HG03469 (cell line): ENCODE measurements at regions not wholly inside any gene's neighbourhood (a gene's known extent, or its start where the extent isn't known, plus 50 kb on each side); places are given as distances from the start of the nearest gene placed in this dataset.

Source experiments
- ATAC-seq: cut with Tn5 transposase; IDR thresholded peaks from one replicate; pipeline ENCODE4 v1.9.1; 2021; ENCODE audit warnings: mild to moderate bottlenecking, moderate library complexity, moderate number of reproducible peaks; ENCODE audit not compliant: unreplicated experiment

DNA sequence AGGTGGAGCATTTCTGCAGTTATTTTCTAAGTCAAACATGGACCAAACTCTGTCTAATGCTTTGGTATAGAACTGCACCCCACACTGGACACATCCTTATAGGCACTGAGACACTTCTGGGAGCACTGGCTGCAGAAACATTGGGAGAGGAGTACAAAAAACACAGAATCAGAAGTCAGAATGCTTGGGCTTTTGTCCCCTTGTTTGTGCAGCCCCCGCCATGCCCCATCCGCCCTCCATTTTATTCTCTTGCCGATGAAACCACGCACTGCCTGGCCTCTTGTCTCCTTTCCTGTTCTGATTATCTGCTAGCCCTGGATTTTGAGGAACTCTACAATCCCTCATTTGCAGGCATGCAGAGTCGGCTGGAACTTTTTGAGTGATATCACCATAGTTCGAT is 1201.2 kb downstream of the TBC1D22A start:
- no peak for ATAC-seq

DNA sequence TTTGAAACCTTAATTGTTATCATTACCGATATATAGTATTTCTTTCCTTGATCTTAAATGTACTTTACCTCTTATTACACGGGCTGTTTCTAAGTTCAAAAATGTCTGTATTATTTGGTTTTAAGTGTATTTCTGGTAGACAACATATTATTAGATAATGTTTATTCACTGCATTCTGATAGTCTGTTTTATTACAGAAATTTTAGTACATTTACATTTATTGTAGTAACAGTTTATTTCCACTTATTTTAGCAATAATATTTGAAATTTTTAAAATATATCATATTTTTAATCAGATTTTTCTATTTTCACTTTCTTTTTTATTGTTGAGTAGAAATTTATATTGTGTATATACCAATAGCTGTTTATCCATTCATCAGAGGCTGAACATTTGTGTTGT is 1195.2 kb downstream of the TBC1D22A start:
- no peak for ATAC-seq

DNA sequence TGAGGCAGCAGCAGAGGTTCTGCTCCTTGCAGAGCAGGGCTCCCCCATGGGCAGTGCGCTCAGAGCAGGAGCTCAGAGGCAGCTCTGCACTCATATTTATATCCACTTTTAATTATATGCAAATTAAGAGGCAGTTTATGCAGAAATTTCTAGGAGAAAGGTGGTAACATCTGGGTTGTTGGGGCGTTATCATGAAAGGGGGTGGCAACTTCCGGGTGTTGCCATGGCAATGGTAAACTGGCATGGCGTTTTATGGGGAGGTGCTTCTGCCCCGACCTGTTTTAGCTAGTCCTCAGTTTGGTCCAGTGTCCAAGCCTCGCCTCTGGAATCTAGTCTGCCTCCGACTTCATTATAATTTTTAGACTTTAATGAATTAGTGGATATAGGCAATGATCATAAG is 1191.7 kb downstream of the TBC1D22A start:
- no peak for ATAC-seq

DNA sequence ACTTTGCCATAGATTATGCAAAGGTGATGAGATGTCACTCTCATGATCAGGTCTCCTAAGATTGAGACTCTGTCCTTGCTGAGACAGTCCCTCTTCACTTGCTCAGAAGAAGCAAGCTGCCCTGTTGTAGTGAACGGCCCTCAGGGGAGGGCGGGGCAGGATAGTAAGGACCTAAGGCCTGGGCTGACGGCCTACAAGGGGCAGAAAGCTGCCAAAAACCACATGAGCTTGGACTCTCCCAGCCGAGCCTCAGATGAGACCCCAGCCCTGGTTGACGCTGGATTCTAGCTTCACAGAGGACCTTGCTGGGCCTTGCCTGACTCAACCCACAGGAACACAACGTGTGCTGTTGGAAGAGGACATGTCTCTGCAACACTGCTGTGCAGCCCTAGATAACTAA is 1182.5 kb downstream of the TBC1D22A start:
- ATAC-seq: no peak

DNA sequence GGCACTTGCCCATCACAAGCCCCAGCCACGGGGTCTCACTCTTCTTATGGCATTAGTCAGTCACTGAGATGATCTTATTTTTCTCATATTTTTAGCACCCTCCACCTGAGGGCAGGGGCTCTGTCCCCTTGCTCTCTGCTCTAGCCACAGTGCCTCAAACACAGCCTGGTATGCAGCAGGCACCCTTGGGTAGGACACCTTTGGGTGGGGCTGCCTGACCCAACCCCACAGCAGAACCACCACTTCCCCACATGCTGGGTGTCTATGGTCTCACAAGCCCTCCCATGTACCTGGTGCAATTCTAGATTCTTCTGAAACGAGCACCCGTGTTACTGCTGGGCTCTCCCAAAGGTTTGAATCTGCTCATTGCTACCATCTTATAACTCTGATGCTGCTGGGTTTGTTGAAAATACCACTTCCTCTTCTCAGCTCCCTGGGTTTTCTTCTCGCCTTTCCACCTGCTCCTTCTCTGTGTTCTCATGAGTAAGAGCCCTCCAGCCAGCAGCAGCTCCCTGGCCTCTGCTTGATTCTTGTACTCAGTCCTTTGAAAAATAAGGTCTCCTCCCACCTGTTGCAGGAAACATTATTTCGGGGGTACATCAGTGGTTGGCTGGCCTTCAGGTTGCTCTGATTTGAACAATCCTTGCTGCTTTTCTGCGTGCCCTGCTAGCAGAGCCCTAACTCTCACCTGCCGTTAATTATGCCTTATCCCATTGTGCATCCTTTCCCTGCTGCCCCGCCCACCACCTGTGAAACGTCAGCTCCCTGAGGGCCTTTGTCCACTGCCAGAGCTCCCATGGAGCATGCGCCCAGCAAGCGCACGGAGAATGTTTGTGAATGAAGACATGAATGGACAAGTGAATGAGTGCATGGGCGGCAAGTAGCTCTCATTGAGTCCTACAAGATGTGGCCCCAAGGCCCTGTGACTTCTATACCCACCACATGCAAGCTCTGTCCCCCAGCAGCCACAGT is 1181.6 kb downstream of the TBC1D22A start:
- no peak for ATAC-seq

DNA sequence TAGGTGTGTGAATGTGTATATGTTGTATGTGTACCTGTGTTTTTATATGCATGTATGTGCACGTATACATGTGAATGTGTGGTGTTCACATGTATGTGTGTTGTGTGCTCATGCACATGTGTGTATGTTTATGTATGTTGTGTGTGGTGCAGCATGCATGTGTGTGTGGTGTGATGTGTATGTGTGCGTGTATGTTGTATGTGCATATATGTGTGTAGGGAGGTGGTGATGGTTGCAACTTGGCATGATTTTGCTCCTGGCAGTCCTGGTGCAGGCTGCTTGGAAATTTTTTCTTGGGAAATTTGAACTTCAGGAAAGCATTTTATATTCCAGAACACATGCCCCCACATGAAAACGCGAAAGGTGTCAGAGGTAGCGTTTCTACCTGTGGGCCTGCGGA is 1177.8 kb downstream of the TBC1D22A start:
- no peak for ATAC-seq

DNA sequence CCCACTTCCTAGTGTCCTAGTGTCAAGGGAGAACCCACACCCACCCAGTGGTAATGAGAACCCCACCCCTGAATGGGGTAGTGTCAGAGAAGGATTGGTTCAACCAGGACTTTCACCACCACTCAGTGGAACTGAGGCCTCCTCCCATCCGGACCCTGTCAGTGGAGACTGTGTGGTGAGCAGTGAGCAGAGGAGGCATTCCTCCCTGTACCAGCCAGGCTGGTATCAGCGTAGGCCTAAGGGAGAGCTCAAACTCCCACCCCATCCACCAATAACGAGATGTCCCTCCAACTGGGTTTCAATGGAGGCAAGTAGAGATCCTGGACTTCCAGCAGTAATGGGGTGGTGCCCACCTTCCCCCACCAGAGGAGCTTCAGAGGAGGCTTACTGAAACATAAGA is 1171.4 kb downstream of the TBC1D22A start:
- ATAC-seq: no peak

DNA sequence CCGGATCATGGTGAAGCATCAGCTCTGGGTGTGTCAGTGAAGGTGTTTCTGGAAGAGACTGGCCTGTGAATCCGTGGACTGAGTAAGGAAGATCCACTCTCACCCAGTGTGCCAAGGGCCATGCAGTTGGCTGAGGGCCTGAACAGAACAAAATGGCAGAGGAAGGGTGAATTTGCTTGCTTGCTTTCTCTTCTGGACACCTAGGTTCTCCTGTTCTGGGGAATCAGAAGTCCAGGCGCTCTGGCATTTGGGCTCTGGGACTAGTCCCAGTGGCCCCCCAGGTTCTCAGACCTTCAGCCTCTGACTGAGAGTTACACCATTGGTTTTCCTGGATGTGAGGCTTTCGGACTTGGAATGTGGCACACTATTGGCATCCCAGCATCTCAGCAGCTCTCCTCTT is 1170.8 kb downstream of the TBC1D22A start:
- ATAC-seq: no peak

DNA sequence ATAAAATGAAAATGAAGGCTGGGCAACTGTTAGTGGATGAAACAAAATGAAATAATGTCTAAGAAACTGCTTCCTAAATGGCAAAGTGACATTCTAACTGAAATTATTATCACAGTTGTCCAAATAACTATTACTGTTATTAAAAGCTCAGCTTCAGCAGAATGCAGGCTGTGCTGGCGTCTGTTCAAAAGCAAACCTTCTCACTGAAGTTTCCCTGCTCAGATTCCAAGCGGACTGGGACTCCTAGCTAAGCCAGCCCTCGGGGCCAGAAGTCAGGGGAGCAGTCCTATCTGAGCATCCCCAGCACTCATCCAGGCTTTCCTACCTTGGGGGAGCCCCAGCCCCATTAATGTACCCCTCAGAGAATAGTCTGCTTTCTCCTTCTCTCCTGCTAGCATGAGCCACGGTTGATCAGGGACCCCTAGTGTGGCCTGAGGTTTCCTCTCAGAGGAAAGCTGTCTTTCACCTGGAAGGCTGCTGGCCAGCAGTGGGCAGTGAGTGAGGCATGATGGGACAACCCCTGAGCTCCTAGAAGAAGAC is 1167.3 kb downstream of the TBC1D22A start:
- ATAC-seq: no peak

DNA sequence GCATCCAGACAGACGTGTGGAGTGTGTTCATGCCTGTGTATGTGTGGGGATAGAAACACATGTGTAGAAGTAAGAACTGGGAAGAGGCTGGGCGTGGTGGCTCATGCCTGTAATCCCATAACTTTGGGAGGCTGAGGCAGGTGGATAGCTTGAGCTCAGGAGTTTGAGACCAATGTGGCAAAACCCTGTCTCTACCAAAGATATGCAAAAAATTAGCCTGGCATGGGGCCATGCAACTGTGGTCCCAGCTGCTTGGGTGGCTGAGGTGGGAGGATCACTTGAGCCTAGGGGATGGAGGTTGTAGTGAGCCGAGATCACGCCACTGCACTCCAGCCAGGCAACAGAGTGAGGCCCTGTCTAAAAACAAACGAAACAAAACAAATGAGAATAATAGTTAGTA is 1166.6 kb downstream of the TBC1D22A start:
- ATAC-seq: no peak

DNA sequence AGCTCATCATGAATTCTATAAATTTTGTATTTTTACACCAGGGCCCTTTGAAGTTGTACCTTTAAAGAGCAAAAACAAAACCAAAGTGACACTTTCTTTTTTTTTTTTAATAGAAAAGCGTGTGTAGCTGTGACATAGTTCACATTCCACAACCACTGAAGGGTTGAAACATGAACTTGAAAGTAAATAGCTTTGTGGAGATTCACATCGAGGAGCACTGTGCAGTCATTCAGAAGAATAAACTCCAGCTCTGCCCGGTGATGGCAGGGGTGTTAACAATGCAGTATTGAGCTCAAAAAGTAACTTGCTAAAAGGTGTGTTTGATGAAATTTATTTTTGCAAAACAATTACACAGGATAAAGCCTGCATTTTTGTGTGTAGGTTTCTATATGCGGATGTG is 1166.2 kb downstream of the TBC1D22A start:
- no peak for ATAC-seq

DNA sequence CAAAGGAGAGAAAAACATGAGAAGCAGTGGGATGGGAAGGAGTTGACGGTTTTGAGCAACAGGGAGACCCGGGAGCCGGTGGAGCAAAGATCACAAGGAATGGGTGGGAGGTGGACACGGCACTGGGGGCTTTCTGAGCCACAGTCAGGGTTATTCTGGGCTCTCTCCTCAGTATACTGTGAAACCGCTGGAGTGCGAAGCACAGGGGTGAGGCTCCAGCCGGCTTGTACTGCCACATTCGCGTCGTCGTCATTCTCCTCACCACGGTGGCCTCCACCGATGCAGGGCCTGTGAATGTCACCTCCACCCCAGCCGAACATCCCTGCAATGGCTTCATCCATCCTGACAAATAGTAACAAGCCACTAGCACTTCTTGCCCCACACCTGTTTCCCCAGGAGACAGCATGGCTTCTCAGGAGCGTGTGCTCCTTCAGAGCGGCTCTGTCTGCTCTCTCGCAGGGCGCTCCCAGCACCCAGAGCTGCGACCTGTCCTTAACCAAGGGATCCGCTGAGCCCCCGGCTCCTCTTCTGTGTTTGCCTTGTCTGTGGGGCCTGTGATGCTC is 1165.3 kb downstream of the TBC1D22A start:
- no peak for ATAC-seq

DNA sequence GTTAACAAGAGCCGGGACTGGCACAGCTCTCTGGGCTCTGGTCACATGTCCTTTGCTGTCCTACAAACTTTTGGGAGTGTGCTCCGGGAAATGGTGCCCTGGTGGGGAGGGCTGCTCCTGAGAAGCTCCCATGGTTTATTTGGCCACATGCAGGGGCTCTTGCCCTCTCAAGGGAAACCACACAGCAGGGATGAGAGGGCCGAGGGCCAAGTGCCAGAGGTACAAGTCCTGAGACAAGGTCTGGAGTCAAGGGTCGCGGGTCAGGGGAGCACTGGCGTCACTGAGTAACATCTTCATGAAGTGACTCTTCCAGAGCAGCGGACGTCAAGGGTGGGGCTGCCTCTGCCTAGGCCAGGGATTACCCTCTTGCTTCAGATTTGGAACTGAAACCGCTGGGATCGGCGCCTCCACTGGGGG is 1160.6 kb downstream of the TBC1D22A start:
- ATAC-seq: no peak

DNA sequence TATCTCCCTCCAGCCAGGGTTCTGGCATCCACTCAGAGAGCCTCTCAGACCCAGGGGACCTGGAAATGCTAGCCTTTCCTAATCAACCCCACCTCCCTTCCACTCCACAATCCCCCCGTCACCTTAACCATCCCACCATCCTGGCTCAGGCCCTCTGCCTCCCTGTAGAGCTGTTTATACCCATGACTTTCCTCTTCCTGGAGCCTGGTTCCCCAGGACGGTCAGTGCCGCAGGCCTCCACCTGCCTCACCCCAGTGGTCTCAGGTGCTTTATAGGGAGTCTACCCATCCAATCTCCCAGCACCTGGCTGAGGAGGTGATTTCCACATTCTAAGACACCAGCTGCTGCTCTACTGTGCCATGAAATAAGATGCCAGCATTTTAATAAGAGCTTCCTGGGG is 1159.5 kb downstream of the TBC1D22A start:
- ATAC-seq: no peak

DNA sequence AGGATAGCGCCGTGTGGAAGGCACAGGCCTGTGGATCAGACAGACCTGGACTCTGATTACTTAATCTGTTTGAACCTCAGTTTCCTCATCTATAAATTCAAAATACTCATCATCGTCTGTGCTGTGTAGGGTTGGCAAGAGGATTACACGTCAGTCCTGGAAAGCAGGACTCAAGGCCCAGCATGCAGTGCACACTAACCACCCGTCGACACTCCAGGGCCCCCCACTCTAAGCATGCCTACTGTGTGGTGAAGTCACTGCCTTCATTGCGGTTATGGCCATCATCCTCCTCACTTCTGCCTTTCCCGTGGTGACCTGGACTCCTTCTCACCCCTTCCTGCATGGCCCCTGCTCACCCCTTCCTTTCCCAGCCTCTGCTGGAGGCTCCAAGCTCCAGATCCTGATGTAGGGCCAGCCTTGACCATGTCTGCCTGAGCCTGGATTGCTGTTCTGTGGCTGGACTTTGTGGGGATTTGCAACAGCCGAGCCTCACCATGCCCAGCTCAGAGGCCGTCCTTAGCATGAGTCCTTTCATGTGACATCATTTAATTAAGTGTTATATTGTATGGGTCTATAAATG is 1158.0 kb downstream of the TBC1D22A start:
- no peak for ATAC-seq

DNA sequence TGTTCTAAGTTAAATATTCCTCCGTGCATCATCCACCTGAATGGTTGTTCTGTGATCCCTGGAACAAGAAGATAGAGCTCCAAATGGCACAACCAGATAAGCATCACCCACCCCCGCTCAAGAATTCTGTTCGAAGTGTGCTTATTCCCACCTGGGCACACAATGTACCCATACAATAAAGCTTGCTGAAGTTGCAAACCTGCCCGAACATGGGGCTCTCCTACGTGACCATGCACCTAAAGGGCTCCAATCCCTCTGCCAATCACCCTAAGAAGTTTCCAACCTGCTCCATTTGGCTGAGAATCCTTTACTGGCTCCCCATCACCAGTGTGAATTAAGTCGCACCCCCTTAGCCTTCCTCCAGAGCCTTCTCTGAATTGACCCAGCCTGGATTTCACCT is 1157.4 kb downstream of the TBC1D22A start:
- ATAC-seq: no peak

DNA sequence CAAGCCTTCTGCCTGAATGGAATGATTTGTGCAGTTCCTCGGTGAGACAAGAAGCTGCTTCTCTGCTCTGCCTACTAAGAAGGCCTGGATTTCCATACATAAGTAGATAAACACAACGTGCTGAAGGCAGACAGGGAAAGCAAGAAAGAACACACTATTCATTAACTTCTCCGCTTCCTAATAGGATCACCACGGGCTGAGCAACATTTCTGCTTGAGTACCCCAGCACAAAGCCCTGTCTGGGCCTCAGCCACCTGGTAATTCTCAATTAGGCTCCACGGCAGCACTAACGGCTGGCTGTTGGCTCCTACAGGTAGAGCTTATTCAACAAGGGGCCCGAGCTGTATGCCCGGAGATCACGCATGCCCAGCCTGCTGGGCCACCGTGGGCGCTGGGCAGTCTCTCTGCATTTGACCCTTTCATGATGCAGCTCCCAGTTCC is 1156.6 kb downstream of the TBC1D22A start:
- no peak for ATAC-seq

DNA sequence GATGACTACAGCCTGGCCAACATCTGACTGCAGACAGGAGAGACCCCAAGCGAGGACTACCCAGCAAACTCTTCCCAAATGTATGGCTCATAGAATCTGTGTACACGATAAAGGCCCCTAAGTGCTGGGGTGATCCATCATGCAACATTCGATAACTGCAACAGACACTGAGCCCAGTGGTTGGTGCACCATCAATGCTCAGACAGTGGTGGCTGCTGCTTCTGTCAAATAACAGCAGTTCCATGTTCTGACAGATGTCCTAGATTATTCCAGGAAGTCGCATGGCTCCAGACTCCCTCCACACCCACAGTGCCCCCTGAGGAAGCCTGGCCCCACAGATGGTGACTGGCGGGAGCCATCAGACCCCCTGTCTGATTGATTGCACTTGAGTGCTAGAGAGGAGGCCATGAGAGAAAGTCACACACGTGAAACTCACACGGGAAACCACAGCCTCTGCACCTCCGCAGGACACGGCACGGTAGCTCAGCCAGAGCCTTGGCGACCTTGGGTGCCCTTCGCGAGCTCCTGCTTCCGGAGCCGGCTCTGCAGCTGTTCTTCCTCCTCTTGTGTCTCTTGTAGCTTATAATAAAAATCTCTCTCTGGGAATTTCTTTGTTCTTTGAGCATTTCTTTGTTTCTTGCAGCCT is 1155.9 kb downstream of the TBC1D22A start:
- no peak for ATAC-seq

DNA sequence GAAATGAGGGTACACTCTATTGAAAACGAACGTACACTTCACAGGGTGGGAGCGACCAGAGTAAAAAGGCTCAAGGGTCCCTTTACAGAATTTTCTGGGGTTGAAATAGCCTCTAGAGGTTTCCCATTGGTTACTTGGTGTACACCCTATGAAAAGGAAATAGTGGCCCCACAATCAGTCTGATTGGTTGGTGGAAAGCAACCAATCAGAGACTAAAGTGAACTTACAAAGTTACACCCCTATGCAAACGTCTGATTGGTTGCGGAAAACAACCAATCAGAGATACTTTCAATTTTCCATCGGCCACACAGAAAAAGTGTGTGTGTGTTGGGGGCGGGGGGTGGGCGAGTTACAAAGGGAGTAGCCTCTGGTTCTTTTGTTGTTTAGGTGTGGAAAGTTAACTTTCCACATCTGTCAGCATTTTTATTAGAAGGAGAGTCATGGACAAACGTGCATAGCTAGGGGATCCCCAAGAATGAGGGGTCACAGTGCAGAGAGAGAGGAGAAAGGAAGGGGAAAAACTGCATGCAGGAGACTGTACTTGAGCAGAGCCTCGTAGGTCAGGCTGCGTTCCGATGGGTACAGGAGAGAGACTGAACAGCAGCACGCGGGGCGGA is 1152.1 kb downstream of the TBC1D22A start:
- no peak for ATAC-seq

DNA sequence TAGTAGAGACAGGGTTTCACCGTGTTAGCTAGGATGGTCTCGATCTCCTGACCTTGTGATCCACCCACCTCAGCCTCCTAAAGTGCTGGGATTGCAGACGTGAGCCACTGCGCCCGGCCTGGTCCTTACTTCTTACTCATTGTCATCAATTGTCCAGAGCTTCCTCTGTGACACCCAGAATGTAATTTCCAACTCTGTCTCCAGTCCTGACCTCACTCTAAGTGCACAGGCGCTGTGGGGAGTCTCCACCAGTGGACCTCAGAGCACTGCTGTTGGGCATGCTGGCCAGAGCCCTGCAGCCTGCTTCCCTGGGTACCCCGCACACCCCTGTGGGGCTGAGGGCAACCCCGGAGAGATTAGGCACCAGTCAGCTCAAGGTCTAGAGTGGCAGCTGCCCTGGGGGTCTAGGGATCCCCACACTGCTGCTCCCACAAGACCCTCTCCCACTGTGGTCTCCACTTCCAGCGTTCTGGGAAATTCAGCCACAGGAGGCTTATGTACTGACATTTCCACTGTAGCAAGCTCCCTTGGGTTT is 1140.3 kb downstream of the TBC1D22A start:
- ATAC-seq: no peak

DNA sequence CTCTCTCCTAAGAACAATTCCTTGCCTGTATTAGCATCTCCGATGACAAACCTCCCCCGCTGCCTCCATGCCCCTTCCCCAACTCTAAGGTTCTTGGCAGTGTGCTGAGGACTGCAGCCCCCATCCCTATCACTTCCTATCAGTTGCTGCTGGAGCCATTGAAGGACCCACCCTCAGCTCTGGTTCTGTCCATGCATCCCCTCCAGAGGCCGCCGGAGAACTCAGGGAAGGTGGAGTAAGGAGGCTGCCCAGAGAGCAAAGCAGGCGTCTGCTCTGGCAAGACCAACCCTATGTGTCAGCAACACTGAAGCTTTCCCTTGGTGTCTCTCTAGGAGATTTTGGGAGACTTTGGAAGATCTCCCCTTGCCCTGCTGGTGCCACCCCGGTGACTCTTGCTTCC is 1139.5 kb downstream of the TBC1D22A start:
- no peak for ATAC-seq
